Fibroblast of upper back skin (primary cell): ENCODE measurements at regions not wholly inside any gene's neighbourhood (a gene's known extent, or its start where the extent isn't known, plus 50 kb on each side); places are given as distances from the start of the nearest gene placed in this dataset.

ENCODE experiments used
- DNase-seq: peaks from one replicate; pipeline ENCODE4 v3.0.0-alpha.2; 2013

DNA sequence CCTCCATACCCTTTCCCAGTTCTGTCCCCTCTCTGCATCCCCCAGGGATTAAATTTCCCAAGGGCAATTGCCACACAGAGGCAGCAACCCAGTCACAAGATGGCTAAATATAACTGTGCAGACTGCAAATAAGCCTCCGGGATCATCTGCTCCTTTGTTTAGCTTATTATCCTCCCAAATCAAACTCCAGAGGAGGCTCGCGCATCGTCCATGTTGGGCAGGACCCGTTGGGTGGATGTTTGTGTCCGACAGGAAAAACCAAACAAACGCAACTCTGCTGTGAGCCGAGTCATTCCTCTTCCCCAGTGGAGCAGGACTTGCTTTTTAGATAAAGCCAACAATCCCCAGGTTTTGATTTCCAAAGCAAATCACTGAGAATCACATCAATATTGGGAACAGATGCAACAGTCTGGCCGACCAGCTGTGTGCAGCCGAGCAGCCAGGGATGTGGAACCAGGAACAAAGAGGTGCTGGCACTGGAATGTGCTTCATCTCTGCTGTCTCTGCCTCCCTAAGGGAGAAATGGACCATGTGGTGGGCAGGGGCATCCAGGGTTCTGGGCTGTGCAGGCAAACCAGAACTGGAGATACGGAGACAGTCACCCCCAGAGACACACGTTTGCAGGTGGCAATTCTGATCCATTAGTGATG is 89.8 kb downstream of the PTTG1 start:
- no peak for DNase-seq
